Neural progenitor cell (in vitro differentiated cells): ENCODE measurements at regions not wholly inside any gene's neighbourhood (a gene's known extent, or its start where the extent isn't known, plus 50 kb on each side); places are given as distances from the start of the nearest gene placed in this dataset.

Experiments
- DNase-seq: peaks from one replicate; pipeline ENCODE4 v3.0.0-alpha.2; 2016; ENCODE audit warnings: low spot score
- H2AFZ ChIP-seq: fragments of 200-600 bp; sonication (generic); replicated peaks from 2 replicates; pipeline ENCODE4 v1.6.1; 2016; ENCODE audit warnings: antibody characterized with exemption
- H3F3A ChIP-seq: fragments of 200-600 bp; sonication (generic); 2 replicates; pipeline ENCODE4 v1.6.1; 2016; ENCODE audit warnings: antibody characterized with exemption, low read depth
- H3K27ac ChIP-seq: fragments of 200-600 bp; sonication (generic); 2 replicates; pipeline ENCODE4 v1.5.1; 2016; ENCODE audit warnings: mild to moderate bottlenecking
- H3K27me3 ChIP-seq: fragments of 200-600 bp; sonication (generic); 2 replicates; pipeline ENCODE4 v1.6.1; 2016; ENCODE audit warnings: mild to moderate bottlenecking, moderate library complexity
- H3K36me3 ChIP-seq: fragments of 200-600 bp; sonication (generic); 2 replicates; pipeline ENCODE4 v1.5.1; 2016
- H3K4me1 ChIP-seq: fragments of 200-600 bp; sonication (generic); 2 replicates; pipeline ENCODE4 v1.6.1; 2016; ENCODE audit warnings: mixed run types
- H3K4me2 ChIP-seq: fragments of 200-600 bp; sonication (generic); 2 replicates; pipeline ENCODE4 v1.6.1; 2016
- H3K4me3 ChIP-seq: fragments of 200-600 bp; sonication (generic); 2 replicates; pipeline ENCODE4 v1.5.1; 2016
- H3K79me2 ChIP-seq: fragments of 200-600 bp; sonication (generic); 2 replicates; pipeline ENCODE4 v1.6.1; 2016; ENCODE audit warnings: low read depth
- H3K9ac ChIP-seq: fragments of 200-600 bp; sonication (generic); 2 replicates; pipeline ENCODE4 v1.6.1; 2016
- H3K9me3 ChIP-seq: fragments of 200-600 bp; sonication (generic); 2 replicates; pipeline ENCODE4 v1.5.1; 2016; ENCODE audit warnings: low read depth
- H4K20me1 ChIP-seq: fragments of 200-600 bp; sonication (generic); 2 replicates; pipeline ENCODE4 v1.6.1; 2016; ENCODE audit warnings: low read depth
- H3K27ac Mint-ChIP-seq: 3 replicates; pipeline ENCODE4 v1.8.0; 2021; ENCODE audit warnings: mixed read lengths
- H3K27me3 Mint-ChIP-seq: 2 replicates; pipeline ENCODE4 v1.8.0; 2022; ENCODE audit warnings: low read depth, mild to moderate bottlenecking, inconsistent platforms, moderate library complexity, mixed read lengths; ENCODE audit not compliant: insufficient read depth
- H3K36me3 Mint-ChIP-seq: 3 replicates; pipeline ENCODE4 v1.8.0; 2021; ENCODE audit warnings: mixed read lengths
- H3K4me1 Mint-ChIP-seq: 3 replicates; pipeline ENCODE4 v1.8.0; 2021; ENCODE audit warnings: mixed read lengths
- H3K4me3 Mint-ChIP-seq: 3 replicates; pipeline ENCODE4 v1.8.0; 2021; ENCODE audit warnings: mild to moderate bottlenecking, moderate library complexity, mixed read lengths
- H3K9me3 Mint-ChIP-seq: 3 replicates; pipeline ENCODE4 v1.8.0; 2020; ENCODE audit warnings: mixed read lengths
- EZH2 ChIP-seq: fragments of 200-600 bp; sonication (generic); IDR thresholded peaks from 2 replicates; pipeline ENCODE4 v1.6.1; 2017; ENCODE audit warnings: antibody characterized with exemption, mild to moderate bottlenecking, moderate library complexity
- EZH2phosphoT487 ChIP-seq: fragments of 200-600 bp; sonication (generic); IDR thresholded peaks from 2 replicates; pipeline ENCODE4 v1.6.1; 2017; ENCODE audit warnings: antibody characterized with exemption
- TF ChIP-seq, protein P1 (sequence below): fragments of 200-600 bp; sonication (generic); IDR thresholded peaks from 2 replicates; pipeline ENCODE4 v1.5.1; 2017; ENCODE audit warnings: antibody characterized with exemption, mild to moderate bottlenecking

DNA sequence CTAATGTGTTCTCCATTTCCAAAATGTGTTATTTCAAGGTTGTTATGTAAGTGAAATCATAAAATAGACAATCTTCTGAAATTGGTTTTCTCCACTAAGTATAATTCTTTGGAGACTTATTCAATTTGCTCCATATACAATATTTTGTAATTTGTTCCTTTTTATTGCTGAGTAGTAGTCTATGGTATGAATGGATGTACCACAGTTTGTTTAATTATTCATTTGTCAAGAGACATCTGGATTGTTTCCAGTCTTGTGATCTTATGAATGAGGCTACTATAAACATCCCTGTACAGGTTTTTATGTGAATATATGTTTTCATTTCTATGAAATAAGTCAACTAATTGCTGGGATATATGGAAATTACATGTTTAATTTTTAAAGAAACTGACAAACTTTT lies 652.6 kb upstream of the PLXNA2 start:
- peaks cover 2% of the 10 kb centered on the region for H3K9me3 Mint-ChIP-seq
- peaks cover 16% of the 10 kb centered on the region for H3K4me1 Mint-ChIP-seq
- H3K36me3 ChIP-seq = no peaks in the 10 kb centered on the region
- H3K4me3 ChIP-seq = no peak overlapping the region
- H3K27ac ChIP-seq = no peak overlapping the region
- peaks cover 23% of the 10 kb centered on the region for H3K4me1 ChIP-seq
- H3K27ac Mint-ChIP-seq = no peak overlapping the region
- H3K27me3 Mint-ChIP-seq = peaks cover 4% of the 10 kb centered on the region
- no peaks in the 10 kb centered on the region for H3K79me2 ChIP-seq
- no peak for TF ChIP-seq EZH2
- no peak for TF ChIP-seq EZH2phosphoT487
- TF ChIP-seq, protein P1, sequence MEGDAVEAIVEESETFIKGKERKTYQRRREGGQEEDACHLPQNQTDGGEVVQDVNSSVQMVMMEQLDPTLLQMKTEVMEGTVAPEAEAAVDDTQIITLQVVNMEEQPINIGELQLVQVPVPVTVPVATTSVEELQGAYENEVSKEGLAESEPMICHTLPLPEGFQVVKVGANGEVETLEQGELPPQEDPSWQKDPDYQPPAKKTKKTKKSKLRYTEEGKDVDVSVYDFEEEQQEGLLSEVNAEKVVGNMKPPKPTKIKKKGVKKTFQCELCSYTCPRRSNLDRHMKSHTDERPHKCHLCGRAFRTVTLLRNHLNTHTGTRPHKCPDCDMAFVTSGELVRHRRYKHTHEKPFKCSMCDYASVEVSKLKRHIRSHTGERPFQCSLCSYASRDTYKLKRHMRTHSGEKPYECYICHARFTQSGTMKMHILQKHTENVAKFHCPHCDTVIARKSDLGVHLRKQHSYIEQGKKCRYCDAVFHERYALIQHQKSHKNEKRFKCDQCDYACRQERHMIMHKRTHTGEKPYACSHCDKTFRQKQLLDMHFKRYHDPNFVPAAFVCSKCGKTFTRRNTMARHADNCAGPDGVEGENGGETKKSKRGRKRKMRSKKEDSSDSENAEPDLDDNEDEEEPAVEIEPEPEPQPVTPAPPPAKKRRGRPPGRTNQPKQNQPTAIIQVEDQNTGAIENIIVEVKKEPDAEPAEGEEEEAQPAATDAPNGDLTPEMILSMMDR = no peak
- H3K9ac ChIP-seq = no peak overlapping the region
- no peaks in the 10 kb centered on the region for H3K36me3 Mint-ChIP-seq
- H2AFZ ChIP-seq = no peak overlapping the region
- H3K4me2 ChIP-seq = no peak overlapping the region
- H3K9me3 ChIP-seq = no peaks in the 10 kb centered on the region
- no peak overlapping the region for H3K4me3 Mint-ChIP-seq
- no peaks in the 10 kb centered on the region for H4K20me1 ChIP-seq
- no peaks in the 10 kb centered on the region for H3K27me3 ChIP-seq
- peaks cover 19% of the 10 kb centered on the region for H3F3A ChIP-seq
- no peak for DNase-seq

DNA sequence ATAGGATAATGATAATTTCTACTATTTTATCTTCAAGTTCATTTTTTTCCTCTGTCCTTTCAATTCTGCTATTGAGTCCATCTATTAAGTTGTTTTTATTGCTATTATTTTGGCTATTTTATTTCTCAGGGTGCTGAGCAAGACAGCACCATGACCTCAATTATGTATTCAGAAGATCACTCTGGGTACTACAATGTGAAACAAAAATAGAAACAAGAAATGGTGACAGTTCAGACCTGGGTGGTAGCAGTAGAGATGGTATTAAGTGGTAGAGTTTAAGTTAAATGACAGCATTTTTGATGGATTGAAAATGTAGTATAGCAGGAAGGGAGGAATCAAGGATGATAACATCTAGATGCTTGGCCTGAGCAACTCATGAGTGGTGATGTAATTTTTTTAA lies 655.3 kb upstream of the PLXNA2 start:
- Mint-ChIP-seq H3K4me3 (no peak overlapping the region), H3K9me3 (peaks cover 2% of the 10 kb centered on the region), H3K36me3 (no peaks in the 10 kb centered on the region), H3K4me1 (no peaks in the 10 kb centered on the region), H3K27me3 (peaks cover 2% of the 10 kb centered on the region), H3K27ac (no peak overlapping the region)
- no peak for TF ChIP-seq EZH2
- TF ChIP-seq, protein P1 = no peak
- TF ChIP-seq EZH2phosphoT487 = no peak
- no peaks in the 10 kb centered on the region for H3K79me2 ChIP-seq
- H3K9ac ChIP-seq = no peak overlapping the region
- no peaks in the 10 kb centered on the region for H3K36me3 ChIP-seq
- DNase-seq = no peak
- H3K27me3 ChIP-seq = no peaks in the 10 kb centered on the region
- no peak overlapping the region for H3K4me2 ChIP-seq
- no peaks in the 10 kb centered on the region for H4K20me1 ChIP-seq
- H3K27ac ChIP-seq = no peak overlapping the region
- no peak overlapping the region for H2AFZ ChIP-seq
- H3K9me3 ChIP-seq = no peaks in the 10 kb centered on the region
- peaks cover 9% of the 10 kb centered on the region for H3K4me1 ChIP-seq
- no peak overlapping the region for H3K4me3 ChIP-seq
- no peaks in the 10 kb centered on the region for H3F3A ChIP-seq

DNA sequence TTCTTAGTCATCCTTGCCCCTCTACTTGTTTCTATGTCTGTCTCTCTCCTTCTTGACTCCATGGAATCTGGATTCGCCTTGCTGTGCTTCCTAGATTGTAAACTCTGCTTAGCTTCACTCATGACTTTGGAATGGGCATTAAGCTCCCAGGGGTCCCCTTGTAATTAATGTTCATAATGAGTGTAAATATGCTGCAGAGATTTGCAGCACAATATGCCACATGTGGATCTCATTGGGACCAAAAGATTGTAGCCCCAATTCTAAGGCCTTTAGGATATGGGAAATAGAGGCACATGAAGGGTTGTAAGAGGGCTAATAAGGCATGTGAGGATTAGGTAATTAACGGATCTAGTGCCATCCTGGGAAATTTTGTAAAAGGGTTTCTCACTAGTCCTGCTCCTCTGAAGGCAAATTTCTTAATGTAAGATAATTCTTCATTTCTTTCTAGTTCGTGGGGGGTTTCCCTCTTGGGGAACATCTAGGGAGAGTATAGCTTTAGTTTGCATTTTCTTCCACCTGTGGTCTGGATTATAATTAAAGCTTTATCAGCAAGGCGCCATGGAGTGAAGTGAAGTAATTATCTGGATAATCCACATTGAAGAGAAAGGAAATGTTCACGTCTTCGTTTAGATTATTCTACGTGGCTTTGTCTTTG lies 659.2 kb upstream of the PLXNA2 start:
- Mint-ChIP-seq H3K27me3 (peaks cover 2% of the 10 kb centered on the region), H3K4me3 (no peak overlapping the region), H3K4me1 (peaks cover 1% of the 10 kb centered on the region), H3K9me3 (peaks cover under 1% of the 10 kb centered on the region), H3K36me3 (no peaks in the 10 kb centered on the region), H3K27ac (no peak overlapping the region)
- H3K27me3 ChIP-seq = no peaks in the 10 kb centered on the region
- no peak for DNase-seq
- no peak overlapping the region for H3K9ac ChIP-seq
- no peaks in the 10 kb centered on the region for H3K9me3 ChIP-seq
- H3K79me2 ChIP-seq = no peaks in the 10 kb centered on the region
- no peak overlapping the region for H3K4me3 ChIP-seq
- no peaks in the 10 kb centered on the region for H3F3A ChIP-seq
- no peak overlapping the region for H2AFZ ChIP-seq
- H3K4me1 ChIP-seq = peaks cover 9% of the 10 kb centered on the region
- no peaks in the 10 kb centered on the region for H4K20me1 ChIP-seq
- no peak overlapping the region for H3K27ac ChIP-seq
- TF ChIP-seq EZH2 (no peak), EZH2phosphoT487 (no peak)
- TF ChIP-seq, protein P1 = no peak
- H3K4me2 ChIP-seq = no peak overlapping the region
- no peaks in the 10 kb centered on the region for H3K36me3 ChIP-seq
